KMS-11 (cell line): ENCODE measurements at regions not wholly inside any gene's neighbourhood (a gene's known extent, or its start where the extent isn't known, plus 50 kb on each side); places are given as distances from the start of the nearest gene placed in this dataset.

Experiments used
- H2AFZ ChIP-seq: fragments of 200-600 bp; sonication (generic); 2 replicates; pipeline ENCODE4 v1.6.1; 2016; ENCODE audit warnings: antibody characterized with exemption, mixed run types, low read depth
- H3K27ac ChIP-seq: fragments of 200-600 bp; sonication (generic); 2 replicates; pipeline ENCODE4 v1.6.1; 2016; ENCODE audit warnings: mild to moderate bottlenecking, mixed run types
- H3K27me3 ChIP-seq: fragments of 200-600 bp; sonication (generic); 2 replicates; pipeline ENCODE4 v1.6.1; 2017; ENCODE audit warnings: mild to moderate bottlenecking, low read depth, mixed run types, moderate library complexity; ENCODE audit not compliant: insufficient read depth
- H3K36me3 ChIP-seq: fragments of 200-600 bp; sonication (generic); 2 replicates; pipeline ENCODE4 v1.6.1; 2017; ENCODE audit warnings: mild to moderate bottlenecking, mixed run types; ENCODE audit not compliant: insufficient read depth
- H3K4me1 ChIP-seq: fragments of 200-600 bp; sonication (generic); 2 replicates; pipeline ENCODE4 v1.6.1; 2016; ENCODE audit warnings: mild to moderate bottlenecking, low read depth, mixed run types; ENCODE audit not compliant: poor library complexity, severe bottlenecking
- H3K4me2 ChIP-seq: fragments of 200-600 bp; sonication (generic); 2 replicates; pipeline ENCODE4 v1.7.0; 2016; ENCODE audit warnings: mild to moderate bottlenecking, mixed run types
- H3K4me3 ChIP-seq: fragments of 200-600 bp; sonication (generic); IDR thresholded peaks from 2 replicates; pipeline ENCODE4 v1.6.1; 2017; ENCODE audit warnings: low read depth, low read length, mixed read lengths; ENCODE audit not compliant: insufficient read depth
- H3K79me2 ChIP-seq: fragments of 200-600 bp; sonication (generic); 2 replicates; pipeline ENCODE4 v1.6.1; 2016; ENCODE audit warnings: low read depth, mixed run types; ENCODE audit not compliant: insufficient read depth
- H3K9ac ChIP-seq: fragments of 200-600 bp; sonication (generic); 2 replicates; pipeline ENCODE4 v1.6.1; 2016; ENCODE audit warnings: mild to moderate bottlenecking, mixed run types
- H4K20me1 ChIP-seq: fragments of 200-600 bp; sonication (generic); 2 replicates; pipeline ENCODE4 v1.6.1; 2016; ENCODE audit warnings: mild to moderate bottlenecking, mixed run types; ENCODE audit not compliant: insufficient read depth
- TF ChIP-seq, protein P1 (sequence below): fragments of 200-600 bp; sonication (generic); conservative IDR thresholded peaks from 2 replicates; pipeline ENCODE4 v1.6.1; 2017; ENCODE audit warnings: low read depth, mild to moderate bottlenecking, antibody characterized with exemption, low read length, moderate library complexity, mixed read lengths

DNA sequence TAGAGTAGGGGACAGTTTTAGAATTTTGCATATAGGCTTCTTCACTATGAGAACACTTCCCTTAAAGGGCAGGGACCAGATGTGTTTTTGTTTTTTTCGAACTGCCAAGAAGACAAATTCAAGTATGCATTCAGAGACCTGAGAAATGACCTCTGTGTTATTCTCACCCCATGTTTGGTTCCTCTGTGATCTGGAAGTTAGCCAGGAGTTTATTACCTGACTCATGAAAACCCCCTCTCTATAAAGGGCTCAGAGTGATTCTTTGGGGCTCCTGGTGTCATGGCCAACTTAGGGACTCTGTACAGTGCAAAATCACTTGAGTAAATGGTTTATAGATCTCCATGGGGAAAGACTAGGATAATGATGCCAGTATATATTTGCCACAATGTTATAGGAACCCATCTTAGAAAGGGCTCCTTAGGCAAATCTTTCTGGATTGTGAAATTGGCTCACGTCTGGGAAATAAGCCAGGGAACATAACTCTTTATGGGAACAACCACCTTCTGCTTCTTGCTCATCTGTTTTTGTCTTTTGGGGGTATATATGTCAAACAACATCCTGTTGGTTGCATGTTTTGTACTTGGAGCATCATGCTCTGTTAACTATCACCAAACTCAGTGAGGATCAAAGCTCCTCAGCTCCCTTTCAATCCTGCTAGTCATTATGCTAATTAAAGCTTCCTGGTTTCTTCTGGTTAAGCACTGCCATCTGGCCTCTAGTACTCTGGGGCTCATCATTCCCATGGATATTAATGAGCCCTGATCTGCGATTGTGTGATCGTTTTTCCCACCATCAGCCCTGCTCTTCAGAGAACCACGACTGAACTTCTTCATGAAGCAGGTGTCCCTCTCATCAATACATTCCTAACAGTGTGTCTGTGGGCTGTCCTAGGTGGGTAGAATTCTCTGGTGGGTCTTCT lies 173.4 kb upstream of the CDH12 start:
- Histone ChIP-seq H3K4me2 (no peak overlapping the region), H3K9ac (no peak overlapping the region), H4K20me1 (no peaks in the 10 kb centered on the region), H3K27ac (no peak overlapping the region), H3K79me2 (no peaks in the 10 kb centered on the region), H3K4me3 (no peak overlapping the region), H3K36me3 (no peaks in the 10 kb centered on the region), H3K4me1 (no peaks in the 10 kb centered on the region), H2AFZ (no peak overlapping the region), H3K27me3 (no peaks in the 10 kb centered on the region)
- TF ChIP-seq, protein P1, sequence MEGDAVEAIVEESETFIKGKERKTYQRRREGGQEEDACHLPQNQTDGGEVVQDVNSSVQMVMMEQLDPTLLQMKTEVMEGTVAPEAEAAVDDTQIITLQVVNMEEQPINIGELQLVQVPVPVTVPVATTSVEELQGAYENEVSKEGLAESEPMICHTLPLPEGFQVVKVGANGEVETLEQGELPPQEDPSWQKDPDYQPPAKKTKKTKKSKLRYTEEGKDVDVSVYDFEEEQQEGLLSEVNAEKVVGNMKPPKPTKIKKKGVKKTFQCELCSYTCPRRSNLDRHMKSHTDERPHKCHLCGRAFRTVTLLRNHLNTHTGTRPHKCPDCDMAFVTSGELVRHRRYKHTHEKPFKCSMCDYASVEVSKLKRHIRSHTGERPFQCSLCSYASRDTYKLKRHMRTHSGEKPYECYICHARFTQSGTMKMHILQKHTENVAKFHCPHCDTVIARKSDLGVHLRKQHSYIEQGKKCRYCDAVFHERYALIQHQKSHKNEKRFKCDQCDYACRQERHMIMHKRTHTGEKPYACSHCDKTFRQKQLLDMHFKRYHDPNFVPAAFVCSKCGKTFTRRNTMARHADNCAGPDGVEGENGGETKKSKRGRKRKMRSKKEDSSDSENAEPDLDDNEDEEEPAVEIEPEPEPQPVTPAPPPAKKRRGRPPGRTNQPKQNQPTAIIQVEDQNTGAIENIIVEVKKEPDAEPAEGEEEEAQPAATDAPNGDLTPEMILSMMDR = no peak

DNA sequence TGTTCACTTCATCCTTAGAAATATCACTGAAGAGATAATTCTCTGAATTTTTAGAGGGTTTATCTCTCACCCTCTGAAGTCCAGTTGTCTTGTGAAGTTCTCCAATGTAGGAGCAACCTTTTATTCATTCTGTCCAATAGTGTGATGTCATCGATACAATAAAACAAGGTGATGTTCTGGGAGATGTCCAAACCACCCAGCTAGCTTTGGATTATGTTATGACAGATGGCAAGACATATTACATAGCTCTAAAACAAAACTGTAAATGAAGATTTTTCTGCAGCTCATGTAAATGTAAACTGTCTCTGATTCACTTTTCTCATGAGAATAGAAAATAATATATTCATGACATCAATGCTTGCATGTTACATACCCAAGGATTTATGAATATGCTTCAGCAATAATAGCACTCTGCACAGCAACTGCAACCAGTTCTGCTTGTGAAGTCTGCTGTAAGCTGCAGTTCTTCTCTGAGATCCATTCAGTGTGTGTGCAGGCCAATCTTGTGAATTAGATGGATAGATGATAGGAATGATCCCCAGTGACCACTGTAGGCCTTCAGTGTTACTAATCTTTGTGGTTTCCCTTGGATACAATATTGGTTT lies 172.6 kb upstream of the CDH12 start:
- Histone ChIP-seq H3K79me2 (no peaks in the 10 kb centered on the region), H3K27ac (no peak overlapping the region), H3K27me3 (no peaks in the 10 kb centered on the region), H3K4me3 (no peak overlapping the region), H3K36me3 (no peaks in the 10 kb centered on the region), H3K4me2 (no peak overlapping the region), H4K20me1 (no peaks in the 10 kb centered on the region), H3K9ac (no peak overlapping the region), H3K4me1 (no peaks in the 10 kb centered on the region), H2AFZ (no peak overlapping the region)
- TF ChIP-seq, protein P1 = no peak

- no peak overlapping the region for H3K9ac ChIP-seq
- H3K79me2 ChIP-seq = no peaks in the 10 kb centered on the region
- no peak overlapping the region for H3K4me2 ChIP-seq
- H3K27me3 ChIP-seq = no peaks in the 10 kb centered on the region
- H2AFZ ChIP-seq = no peak overlapping the region
- H3K36me3 ChIP-seq = no peaks in the 10 kb centered on the region
- H4K20me1 ChIP-seq = no peaks in the 10 kb centered on the region
- H3K4me1 ChIP-seq = no peaks in the 10 kb centered on the region
- no peak overlapping the region for H3K4me3 ChIP-seq
- TF ChIP-seq, protein P1 = no peak
- H3K27ac ChIP-seq = no peak overlapping the region
Measured at GRCh38 chr5:23024470-23024869, 171.3 kb upstream of the CDH12 start.

DNA sequence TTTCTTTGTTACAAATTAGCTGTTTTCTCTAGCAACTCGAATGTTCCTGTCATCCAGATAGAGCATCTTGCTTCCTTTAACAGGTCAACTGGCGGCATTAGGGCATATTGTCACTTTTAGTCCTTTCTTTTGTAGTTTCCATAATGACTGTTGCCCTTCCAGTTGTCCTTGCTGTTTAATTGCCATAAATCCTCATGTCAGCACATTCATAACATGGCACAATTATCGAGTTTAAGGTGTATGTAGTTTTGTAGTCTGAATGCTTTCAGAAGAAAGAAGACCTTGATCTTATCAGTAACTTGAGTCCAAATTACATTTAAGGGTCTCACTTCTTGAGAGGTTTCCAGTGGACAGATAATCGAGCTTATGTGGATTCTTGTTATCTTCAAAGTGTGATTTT lies 161.7 kb upstream of the CDH12 start:
- Histone ChIP-seq H3K9ac (no peak overlapping the region), H4K20me1 (no peaks in the 10 kb centered on the region), H3K36me3 (no peaks in the 10 kb centered on the region), H3K27me3 (no peaks in the 10 kb centered on the region), H3K4me2 (no peak overlapping the region), H3K79me2 (no peaks in the 10 kb centered on the region), H3K4me3 (no peak overlapping the region), H3K4me1 (no peaks in the 10 kb centered on the region), H2AFZ (no peak overlapping the region), H3K27ac (no peak overlapping the region)
- TF ChIP-seq, protein P1 = no peak
